GM12864 (cell line): ENCODE measurements at regions not wholly inside any gene's neighbourhood (a gene's known extent, or its start where the extent isn't known, plus 50 kb on each side); places are given as distances from the start of the nearest gene placed in this dataset.

Experiments
- DNase-seq: peaks from one replicate; pipeline ENCODE4 v3.0.0-alpha.2; 2011; ENCODE audit warnings: low read depth
- H3K4me3 ChIP-seq: 2 replicates; pipeline ENCODE4 v1.5.1; 2011; ENCODE audit warnings: mild to moderate bottlenecking, low read depth, low read length, control low read depth
- CTCF ChIP-seq: IDR thresholded peaks from 2 replicates; pipeline ENCODE4 v1.5.1; 2011; ENCODE audit warnings: low read depth, mild to moderate bottlenecking, moderate library complexity, low read length, control low read depth, inconsistent platforms; ENCODE audit errors: missing control alignments

- no peak for DNase-seq
- no peak for TF ChIP-seq CTCF
- no peak overlapping the region for H3K4me3 ChIP-seq
These were observed 432.1 kb downstream of the ADAM29 start for GRCh38 chr4:175350246-175350645.

GRCh38 chr4:175351473-175351872, 433.3 kb downstream of the ADAM29 start:
- H3K4me3 ChIP-seq: no peak overlapping the region
- no peak for DNase-seq
- no peak for TF ChIP-seq CTCF

GRCh38 chr4:175369087-175369486, 443.0 kb downstream of the GPM6A start:
- DNase-seq: no peak
- H3K4me3 ChIP-seq: no peak overlapping the region
- no peak for TF ChIP-seq CTCF

DNA sequence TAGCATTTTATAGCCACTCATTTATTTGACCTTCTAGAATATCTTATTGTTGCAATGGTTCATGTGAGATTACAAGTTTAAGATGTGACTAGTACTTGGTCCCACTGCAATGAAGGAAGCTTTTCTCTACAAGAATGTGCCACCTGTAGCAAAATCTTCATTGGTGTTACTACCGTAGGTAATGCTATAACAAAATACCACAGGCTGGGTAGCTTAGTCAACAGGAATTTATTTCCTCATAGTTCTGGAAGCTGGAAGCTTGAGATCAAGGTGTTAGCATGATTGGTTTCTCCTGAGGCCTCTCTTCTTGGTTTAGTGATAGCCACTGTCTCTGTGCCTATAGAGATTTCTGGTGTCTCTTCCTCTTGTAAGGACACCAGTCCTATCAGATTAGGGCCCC, 441.0 kb downstream of the GPM6A start:
- H3K4me3 ChIP-seq: no peak overlapping the region
- DNase-seq: no peak
- TF ChIP-seq CTCF: no peak

- no peak for TF ChIP-seq CTCF
- no peak overlapping the region for H3K4me3 ChIP-seq
- no peak for DNase-seq
These were observed 439.0 kb downstream of the GPM6A start for GRCh38 chr4:175373031-175373430.

DNA sequence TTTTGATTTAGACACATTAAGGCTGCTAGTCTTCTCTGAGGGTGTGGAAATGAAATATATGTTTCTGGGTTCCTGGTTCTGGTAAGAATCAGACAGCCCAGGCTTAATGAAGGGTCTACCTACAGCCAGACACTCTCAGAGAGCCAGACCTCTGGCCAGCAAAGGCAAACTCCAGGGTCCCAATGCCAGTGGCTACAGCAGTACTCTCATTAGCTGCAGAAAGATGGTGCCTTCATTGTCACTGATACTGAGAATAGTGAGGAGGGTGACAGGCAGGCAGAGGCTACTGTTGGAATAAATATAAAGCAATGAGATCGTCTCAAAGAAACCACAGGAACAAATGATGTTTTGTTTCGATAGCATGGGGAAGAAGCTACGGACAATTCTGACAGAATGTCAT, 437.6 kb downstream of the GPM6A start:
- no peak for TF ChIP-seq CTCF
- DNase-seq: no peak
- no peak overlapping the region for H3K4me3 ChIP-seq

DNA sequence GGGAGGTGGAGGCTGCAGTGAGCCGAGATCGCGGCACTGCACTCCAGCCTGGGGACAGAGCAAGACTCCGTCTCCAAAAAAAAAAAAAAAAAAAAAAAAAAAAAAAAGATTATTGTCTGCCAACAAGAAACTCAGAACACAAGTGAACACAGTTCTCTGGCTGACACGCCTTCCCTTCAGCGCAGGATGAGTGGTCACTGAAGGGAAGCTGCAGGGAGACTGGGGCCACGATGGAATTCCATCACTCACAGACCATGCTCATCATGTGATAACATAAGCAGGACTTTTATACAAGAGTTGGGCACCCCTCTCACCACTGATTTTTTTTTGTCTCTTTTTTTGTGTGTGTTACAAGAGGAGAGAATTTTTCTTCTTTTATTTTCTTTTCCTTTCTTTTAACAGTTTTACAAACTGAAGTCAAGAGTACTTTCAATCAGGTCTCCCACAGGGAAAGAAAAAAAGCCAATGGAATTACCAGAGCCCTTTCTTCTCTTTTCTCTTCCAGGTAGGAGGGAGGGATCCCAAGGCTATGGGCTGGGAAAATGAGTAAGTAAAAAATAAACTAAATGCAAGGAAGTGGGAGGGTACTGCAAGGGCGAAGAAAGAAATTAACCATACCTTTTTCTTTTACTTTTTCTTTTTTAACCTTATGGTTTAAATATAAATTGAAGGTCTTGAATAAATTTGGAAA, 435.6 kb downstream of the GPM6A start:
- TF ChIP-seq CTCF: no peak
- no peak overlapping the region for H3K4me3 ChIP-seq
- no peak for DNase-seq
